Central memory CD4-positive, alpha-beta T cell (primary cell): ENCODE measurements at regions not wholly inside any gene's neighbourhood (a gene's known extent, or its start where the extent isn't known, plus 50 kb on each side); places are given as distances from the start of the nearest gene placed in this dataset.
"Not testable (repeated sequence)": the region's sequence is repeated elsewhere in the genome, so short reads cannot be mapped to it uniquely, and the experiment has no call there.

Experiments
- DNase-seq: peaks from one replicate; pipeline ENCODE4 v3.0.0; 2022

GRCh38 chr21:14903172-14903865, 161.5 kb downstream of the NRIP1 start:
- DNase-seq, result no peak

- DNase-seq, result no peak
Measured at GRCh38 chr21:14901482-14901958, 163.3 kb downstream of the NRIP1 start.

- no peak for DNase-seq
Measured at GRCh38 chr21:14900611-14901010, 164.2 kb downstream of the NRIP1 start.

GRCh38 chr21:14900058-14900457, 164.7 kb downstream of the NRIP1 start:
- no peak for DNase-seq

GRCh38 chr21:14895792-14896191, 169.0 kb downstream of the NRIP1 start:
- no peak for DNase-seq

GRCh38 chr21:14890141-14890540, 174.7 kb downstream of the NRIP1 start:
- no peak for DNase-seq

- DNase-seq, result no peak
Measured at GRCh38 chr21:14889080-14889810, 175.6 kb downstream of the NRIP1 start.

GRCh38 chr21:14888202-14888601, 176.6 kb downstream of the NRIP1 start:
- DNase-seq, result no peak

GRCh38 chr21:14886001-14886400, 178.8 kb downstream of the NRIP1 start:
- no peak for DNase-seq

- no peak for DNase-seq
Measured at GRCh38 chr21:14883351-14883750, 181.4 kb downstream of the NRIP1 start.

GRCh38 chr21:14882545-14882944, 182.3 kb downstream of the NRIP1 start:
- not testable (repeated sequence) for DNase-seq

GRCh38 chr21:14881863-14882499, 182.8 kb downstream of the NRIP1 start:
- no peak for DNase-seq

- no peak for DNase-seq
Measured at GRCh38 chr21:14880922-14881321, 183.9 kb downstream of the NRIP1 start.

- no peak for DNase-seq
Measured at GRCh38 chr21:14879458-14879857, 185.3 kb downstream of the NRIP1 start.

- no peak for DNase-seq
Measured at GRCh38 chr21:14878971-14879370, 185.8 kb downstream of the NRIP1 start.

- no peak for DNase-seq
Measured at GRCh38 chr21:14877581-14878228, 187.1 kb downstream of the NRIP1 start.

GRCh38 chr21:14876524-14876840, 188.3 kb downstream of the NRIP1 start:
- no peak for DNase-seq

GRCh38 chr21:14875704-14876523, 188.9 kb downstream of the NRIP1 start:
- DNase-seq, result no peak

GRCh38 chr21:14875186-14875585, 189.6 kb downstream of the NRIP1 start:
- no peak for DNase-seq

GRCh38 chr21:14874379-14874778, 190.4 kb downstream of the NRIP1 start:
- DNase-seq, result no peak

- DNase-seq, result no peak
Measured at GRCh38 chr21:14871861-14872260, 192.9 kb downstream of the NRIP1 start.

GRCh38 chr21:14870853-14871149, 194.0 kb downstream of the NRIP1 start:
- DNase-seq, result no peak
